NCI-H1417 treated with DMSO at 0.1 percent for 48 hours (cell line): ENCODE measurements at regions not wholly inside any gene's neighbourhood (a gene's known extent, or its start where the extent isn't known, plus 50 kb on each side); places are given as distances from the start of the nearest gene placed in this dataset.

Experiments
- DNase-seq: peaks from one replicate; lab custom pipeline; 2025; lab: John Stamatoyannopoulos, UW

DNA sequence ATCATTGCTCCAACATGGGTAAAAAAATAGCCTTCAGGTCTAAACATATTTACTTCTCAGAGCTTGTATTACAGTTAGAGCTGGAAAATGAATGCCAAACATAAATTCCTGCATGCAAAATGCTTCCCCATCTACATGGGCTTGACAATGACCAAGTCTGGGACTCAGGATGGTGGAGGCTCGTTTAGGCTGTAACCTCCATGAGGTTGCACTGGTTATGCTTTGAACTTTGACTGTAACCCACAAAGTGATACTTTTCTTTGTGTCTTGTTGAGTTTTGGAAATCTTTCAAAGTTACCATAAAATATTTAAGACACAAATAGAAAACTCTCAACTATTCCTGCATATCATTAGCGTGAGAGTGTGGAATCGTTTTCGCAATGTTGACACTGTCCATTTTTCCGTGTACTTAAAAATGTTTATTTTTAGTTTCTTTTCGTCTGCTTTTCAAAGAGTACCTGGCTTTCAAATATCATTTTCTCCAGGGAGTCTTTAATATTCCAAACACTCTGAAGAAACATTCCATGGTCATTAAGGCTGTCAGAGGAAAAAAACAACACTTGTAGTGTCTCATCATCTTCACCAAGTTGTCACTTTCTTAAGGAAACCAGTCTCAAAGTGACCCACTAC lies 487.8 kb downstream of the ENC1 start:
- no peak for DNase-seq

DNA sequence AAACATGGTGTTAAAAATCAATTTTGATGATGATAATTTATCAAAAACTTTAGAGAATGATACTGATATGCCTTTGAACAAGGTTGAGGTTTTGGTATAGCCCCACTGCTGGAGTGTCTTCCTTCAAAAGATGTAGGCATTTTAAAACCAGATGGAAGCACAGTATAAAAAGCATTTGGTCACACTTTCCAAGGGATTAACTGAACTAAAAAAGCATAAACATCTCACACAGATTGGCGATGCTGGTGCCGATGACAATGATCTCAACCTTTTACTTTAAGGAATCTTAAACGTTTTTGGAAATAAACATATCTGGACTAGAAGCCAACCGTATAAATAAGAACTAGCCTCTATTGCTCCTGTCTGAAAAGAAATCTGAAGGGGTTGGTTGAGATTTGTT lies 488.4 kb downstream of the ENC1 start:
- no peak for DNase-seq

DNA sequence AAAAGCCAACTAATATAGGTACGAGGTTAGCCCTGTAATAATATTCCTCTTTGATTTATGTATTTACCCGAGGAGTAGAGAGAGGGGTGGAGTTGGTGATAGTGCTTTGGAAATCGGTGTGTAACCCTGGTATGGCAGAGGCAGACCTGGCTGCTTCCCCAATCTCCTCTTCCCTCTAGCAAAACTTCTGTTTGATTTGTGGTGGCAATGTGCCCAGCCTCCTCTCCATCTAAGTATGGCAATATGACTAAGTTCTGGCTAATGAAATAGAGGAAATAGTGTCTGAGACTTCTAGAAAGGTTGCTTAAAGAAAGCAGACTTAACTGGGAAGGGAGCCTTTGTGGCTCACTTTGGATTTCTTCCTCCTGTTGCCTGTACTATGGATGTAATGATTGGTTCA lies 491.1 kb downstream of the ENC1 start:
- DNase-seq: no peak

DNA sequence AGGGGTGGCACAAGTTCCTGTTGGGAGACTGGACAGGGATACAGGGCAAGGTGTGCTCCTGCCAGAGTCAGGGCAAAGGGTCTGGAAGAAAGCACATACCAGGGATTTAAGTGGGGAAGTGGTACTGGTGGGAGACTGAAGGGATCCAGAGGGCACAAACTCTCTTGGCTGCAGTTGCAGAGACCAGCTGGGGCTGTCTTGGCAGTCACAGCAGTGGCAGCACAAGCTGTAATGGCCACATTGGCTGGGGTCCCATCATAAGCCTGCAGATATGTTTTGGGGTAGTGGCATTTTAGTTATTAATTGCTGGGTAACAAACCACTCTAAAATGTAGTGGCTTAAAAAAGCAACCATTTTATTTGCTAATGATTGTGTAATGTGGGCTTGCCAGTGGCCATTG lies 492.2 kb downstream of the ENC1 start:
- DNase-seq: no peak

DNA sequence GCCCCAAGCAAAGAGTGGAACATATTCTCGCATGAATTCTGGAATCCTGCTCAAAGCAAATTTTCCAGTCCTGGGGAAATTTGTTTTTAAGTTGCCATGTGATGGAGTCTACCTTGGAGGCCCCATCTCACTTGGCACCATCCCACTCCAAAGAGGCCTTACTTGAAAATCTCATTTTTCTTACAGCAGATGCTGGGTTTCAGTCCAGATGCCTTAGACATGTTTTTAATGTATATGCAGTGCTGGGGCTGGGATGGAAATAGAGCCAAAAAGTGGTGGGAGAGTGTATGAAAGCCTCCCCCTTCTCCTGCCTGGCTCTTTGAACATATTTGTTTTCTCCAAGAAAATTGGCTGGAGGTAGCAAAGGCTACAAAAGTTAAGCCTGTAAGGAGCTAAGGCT lies 493.7 kb downstream of the ENC1 start:
- DNase-seq: no peak

DNA sequence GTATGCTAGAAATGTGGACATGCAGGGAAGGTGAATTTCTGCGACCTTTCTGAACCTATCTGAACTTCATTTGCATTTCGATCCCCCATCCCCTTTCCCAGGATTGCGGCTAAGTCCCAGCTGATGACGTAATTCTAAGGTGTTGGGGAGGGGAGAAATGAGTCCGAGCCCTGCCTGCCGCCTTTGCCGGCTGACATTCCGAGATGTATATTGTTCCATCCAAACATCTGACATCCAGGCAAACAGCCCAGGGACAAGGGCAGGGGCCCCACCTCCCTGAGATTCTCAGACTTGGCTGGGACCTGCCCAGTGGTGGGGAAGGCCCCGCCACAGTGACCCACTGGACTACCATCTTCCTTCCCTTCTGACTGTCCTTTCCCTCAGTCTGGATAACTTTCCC lies 494.6 kb downstream of the ENC1 start:
- DNase-seq: no peak

DNA sequence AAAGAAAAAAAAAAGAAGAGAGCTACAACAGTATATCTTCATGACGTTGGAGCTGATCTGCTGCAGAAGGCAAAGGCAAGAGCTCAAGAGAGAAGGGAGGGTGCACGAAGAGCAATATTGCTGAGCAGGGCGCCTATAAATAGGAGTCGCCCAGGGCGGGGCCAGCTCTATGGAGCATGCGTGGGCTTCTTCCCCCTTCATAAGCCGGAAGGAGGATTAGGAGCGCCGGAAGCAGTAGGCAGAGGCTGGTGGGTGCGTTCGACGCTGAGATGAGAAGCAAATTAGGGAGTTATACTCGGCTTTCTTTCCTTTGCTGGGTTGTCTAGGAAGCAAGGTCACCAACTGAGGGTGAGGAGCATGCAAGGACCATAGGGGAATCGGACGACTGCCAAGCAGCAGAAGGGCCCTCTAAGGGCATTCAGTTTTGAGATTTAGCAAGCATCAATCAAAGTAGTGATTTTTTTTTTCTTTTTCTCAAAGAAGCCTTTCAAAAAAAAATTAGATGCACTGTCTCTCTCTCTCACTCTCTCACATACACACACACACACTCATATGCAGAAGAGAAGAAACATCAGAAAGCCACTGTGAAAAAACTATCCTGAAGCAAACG lies 496.7 kb downstream of the ENC1 start:
- no peak for DNase-seq

DNA sequence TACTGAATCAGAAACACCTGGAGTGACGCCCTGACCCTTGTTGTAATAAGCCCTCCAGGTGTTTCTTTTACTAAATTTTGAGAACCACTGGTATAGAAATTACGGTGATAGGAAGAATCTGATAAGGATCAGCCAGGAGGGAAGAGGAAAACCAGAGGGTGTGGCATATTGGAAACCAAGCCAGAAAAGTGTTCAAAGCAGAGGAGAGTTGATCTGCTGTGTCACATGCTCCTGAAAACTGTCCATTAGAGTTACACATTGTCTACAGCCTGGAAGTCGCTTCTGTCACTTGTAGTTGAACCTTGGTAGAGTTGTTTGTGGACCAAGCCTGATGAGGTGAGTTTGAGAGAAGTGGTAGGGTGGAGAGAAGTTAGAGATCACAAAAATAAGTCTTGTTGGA lies 497.4 kb downstream of the ENC1 start:
- no peak for DNase-seq

DNA sequence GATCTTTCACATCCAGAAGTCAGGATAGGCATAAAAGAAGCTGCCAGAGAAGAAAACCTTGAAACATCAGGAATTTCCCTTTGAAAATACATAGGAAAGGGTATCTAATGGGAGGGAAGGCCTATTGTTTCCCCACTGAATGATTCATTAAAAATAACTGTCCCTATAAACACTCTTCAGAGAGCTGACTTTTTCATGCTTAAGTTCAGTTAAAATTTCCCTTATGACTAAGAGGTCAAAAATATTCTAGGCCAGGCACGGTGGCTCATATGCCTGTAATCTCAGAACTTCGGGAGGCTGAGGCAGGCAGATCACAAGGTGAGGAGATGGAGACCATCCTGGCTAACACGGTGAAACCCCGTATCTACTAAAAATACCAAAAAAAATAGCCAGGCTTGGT lies 499.5 kb downstream of the ENC1 start:
- no peak for DNase-seq

DNA sequence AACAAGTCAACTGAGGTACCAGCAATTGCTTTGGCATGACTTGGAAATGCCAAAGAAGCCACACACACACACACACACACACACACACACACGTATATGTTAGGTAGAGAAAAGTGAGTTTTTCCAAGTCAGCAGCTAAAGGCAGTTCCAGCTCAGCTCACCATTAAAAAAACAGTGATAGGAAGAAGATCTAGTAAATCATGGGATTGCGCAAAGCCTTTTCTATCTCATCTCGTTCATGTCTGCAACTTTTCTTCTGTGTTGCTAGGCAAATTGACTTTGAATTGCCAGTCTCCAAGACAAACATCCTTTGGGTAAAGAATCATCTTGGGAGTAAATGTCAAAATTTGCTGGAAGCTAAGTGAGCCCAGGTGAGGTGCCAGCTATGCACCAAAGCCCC lies 500.1 kb downstream of the ENC1 start:
- no peak for DNase-seq

DNA sequence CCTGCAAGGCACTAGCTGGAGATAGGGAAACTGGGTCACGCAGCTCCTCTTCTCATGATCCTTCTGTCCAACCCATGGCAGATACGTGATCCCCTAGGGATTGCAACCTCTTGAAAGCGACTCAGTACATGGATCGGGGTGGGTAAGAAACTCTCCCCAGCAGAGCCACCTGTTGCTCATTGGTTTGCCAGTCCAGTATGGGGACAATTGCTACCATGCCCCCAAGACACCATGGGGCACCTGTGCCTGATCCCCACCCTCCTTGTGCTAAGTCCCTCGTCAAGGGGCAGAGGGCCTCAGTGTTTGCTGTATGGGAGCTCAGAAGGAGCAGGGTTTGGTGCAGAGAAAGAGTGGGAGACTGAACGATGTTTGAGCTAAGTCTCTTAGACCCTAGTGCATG lies 500.9 kb downstream of the ENC1 start:
- no peak for DNase-seq

DNA sequence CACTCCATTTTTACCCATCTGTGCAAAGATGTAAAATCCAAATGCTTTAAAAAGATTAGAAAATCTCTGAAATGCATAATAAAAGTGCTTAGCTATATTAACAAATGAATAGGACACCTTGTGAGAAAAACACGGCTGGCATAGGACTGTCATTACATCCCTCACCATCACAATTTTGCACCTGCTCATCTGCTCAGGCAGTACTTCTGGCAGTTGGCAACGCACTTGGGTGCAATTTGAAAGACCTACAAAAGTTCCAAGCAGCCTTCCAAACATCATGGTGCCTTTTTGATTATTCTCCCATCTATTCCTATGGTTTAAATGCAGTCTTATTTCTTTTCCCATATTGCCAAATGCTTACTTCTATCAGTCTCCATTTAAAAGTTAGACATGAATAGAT lies 501.8 kb downstream of the ENC1 start:
- DNase-seq: no peak

DNA sequence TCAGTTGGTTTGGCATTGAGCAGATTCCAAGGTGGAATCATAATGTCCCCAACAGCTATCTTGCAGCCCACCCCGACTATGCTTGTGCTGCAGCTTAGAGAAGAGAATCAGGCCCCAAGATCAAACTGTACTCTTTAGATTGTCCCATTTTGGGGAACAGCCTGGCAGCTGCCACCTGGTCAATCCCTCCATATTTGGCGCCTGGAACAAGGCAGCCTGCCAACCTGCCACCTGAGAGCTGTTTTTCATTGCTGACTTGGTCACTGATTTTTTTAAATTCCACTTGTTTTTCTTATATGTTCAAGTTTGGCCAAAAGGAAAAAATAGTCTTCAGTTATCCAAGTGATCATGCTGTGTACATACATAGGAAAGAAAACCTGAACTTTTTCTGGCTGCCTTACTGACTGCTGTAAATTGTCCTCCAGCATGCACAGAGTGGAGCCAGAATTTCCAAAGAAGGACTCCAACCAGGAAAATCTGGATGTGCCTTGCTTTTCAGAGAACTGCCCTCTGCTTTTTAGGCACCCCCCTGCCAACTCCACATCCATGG lies 504.2 kb downstream of the ENC1 start:
- no peak for DNase-seq

DNA sequence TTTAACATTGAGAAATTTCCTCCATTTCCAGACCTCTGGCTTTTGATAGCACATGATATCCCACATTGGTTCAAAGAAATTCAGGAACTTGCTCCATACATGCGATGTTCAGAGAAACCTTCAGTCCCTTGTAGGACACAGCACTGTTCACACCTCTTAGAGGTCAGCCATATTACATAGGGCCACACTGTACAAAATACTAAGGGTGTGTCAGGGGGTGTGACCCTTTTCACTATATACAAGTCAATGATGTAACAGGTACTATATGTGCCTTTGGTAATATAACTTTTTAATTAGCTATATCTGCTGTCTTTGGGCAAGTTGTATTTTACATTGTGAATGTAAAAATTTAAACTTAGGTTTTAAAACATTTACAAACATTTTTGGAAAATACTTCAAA lies 505.5 kb downstream of the ENC1 start:
- no peak for DNase-seq

DNA sequence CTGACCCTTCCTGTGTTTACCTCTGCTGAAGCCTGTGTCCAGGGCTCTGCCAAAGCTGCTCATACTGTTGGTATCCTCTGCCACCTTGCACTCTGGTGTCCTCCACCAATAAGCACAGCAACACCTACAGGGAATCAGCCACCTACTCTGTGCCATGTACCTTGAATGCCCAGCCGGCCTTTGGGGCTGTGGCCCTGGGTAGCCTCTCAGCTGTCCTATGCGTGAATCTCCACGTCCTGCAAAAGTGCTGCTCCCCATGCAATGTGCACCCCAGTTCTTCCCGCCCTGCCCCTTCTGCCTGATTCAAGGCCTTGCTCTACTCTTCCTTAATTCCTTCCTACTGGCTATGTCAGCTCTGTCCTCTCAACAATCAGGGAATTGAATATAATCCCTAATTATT lies 506.5 kb downstream of the ARHGEF28 start:
- no peak for DNase-seq

DNA sequence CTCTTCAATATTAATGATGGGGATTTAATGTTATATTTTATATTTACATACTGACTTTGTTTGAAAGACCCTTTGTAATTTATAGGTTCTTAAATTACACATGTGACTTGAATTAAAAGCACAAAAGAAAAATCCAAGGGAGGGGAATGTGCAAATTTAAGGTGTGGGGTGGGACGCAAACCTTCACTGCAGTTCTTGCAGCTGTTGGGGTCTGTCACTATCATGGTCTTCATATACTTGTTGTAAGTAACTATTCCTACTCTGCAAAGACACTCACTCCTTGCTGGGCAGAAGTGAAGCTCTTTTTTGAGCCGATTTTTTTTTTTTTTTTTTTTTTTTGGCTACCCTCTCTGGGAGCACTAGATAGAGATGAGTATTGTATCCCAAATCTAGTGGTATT lies 505.3 kb downstream of the ARHGEF28 start:
- no peak for DNase-seq

DNA sequence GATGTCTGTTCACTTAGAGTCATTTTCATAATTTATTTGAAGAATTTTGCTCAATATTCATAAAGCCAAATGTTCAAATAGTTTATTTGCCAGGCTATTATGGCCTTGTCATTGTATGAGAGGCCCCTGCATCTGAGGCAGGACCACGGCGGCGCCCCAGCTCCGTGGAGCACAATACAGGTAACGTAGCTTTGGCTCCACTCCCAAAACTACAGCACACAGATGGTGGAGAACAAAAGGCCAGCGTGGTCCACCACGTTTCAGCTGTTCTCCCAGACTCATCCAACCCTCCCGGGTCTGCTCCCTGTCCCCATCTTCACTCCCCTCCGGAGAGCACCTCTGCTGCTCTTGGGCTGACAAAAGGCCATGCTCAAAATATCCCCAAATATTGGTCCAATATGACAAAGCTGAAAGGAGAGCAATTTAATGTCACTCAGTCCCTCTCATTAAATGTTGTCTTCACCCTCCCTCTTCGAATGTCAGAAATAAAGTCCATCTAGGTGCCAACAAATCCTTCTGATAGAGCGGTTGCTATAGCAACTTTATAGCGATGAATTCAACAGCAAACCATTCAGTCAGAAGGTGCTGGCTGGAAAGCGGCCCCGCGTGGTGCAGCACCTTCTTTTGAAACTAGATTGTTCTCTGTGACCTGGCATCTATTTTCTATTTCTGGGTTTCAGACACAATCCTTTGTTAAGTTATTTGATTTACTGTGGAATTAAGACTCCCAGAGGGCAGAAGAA lies 504.3 kb downstream of the ARHGEF28 start:
- peak; percentile 20 for DNase-seq

DNA sequence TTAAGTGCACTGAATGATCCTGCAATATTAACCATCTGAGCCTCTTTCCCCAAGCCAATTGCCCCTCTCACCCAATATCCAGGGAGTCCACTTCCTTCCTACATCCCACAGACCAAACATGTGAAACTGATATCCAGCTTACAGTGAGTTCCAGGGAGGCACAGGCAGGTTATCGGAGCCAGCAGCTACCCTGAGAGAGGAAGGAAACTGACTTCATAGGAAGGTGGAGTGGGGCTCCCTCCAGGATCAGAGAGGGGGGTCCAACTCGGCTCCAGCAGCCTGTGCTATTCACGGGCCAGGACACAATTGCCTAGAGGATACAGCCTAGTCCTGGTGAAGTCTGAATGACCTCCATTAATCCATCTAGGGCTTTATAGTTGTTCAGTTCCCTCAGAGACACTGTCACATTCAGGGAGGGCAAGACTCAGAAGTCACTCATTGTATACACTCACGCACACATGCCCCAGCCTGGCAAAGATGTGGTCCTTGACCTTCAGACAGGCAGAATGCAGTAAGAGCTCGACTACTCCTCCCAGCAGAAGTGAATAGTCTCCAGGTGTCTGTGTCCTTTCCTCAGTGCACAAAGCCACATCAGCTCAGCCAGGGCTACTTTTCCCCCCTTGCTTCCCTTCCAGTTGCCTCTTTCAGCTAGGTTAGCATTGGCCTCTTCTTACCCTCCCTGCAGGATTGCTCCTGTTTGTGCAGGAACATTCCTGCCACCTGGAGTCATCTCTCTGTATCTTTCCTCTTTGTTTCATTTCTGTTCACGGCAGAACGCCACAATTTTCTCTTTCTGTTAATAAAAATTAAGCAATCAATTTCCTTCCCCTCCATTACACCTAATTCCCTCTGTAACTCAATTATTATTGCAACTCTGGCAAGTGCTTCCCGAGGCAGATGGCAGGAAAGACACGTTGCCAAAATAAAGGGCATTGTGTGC lies 501.7 kb downstream of the ARHGEF28 start:
- DNase-seq: peak; percentile 1

DNA sequence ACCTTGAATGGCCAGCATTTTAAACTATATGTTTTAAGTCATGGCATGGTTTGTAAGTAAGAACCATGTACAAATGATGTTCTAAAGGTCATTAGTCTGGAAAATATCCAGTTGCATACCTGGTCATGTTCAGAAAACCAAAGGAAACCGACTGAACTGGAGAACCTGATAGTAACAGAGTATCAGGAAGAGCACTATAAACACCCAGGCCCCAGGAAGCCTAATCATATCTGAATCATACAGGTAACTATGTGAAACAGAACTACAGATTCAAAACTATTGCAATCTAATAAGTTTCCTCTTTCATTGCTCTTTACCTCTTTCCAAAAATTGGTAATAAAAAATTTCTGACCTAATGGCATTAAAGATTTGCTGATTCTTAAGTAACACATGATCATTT lies 500.3 kb downstream of the ARHGEF28 start:
- no peak for DNase-seq

DNA sequence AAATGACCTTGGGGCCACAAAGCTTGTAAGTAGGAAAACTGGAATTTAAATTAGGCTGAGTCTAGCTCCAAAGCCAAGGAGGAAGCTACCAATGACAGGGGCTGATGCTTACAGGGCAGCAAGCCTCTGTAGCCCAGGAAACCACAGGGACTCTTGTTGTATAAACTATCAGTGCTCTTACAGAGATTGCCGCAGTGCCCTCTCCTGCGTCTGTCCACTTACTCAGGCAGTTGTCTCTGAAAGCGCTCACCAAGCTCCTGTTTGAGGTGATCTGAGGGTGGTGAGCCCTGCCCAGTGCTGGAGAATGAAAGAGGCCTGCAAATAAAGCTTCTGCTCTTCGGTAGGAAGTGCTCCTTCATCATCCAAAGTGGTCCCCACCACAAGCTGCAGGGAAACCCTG lies 498.8 kb downstream of the ARHGEF28 start:
- DNase-seq: no peak

DNA sequence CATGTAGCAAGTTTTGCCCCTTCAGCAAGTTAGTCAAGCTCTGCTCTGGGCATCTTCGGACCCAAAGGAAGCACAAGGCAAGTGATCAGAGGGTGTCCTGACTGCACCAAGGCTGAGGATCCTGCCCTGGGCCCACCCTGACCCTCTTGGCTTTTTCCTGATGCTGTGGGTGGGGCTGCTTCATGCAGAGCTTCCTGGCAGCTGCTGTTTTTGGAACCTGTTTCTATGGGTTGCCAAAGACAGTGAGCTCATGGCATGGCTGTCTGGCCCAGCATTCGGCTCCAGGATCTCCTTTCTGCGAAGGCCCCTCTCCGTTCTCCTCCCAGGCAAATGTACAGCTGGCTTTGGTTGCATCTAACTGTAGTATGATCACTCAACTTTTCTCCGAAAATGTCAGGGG lies 497.9 kb downstream of the ARHGEF28 start:
- DNase-seq: no peak

DNA sequence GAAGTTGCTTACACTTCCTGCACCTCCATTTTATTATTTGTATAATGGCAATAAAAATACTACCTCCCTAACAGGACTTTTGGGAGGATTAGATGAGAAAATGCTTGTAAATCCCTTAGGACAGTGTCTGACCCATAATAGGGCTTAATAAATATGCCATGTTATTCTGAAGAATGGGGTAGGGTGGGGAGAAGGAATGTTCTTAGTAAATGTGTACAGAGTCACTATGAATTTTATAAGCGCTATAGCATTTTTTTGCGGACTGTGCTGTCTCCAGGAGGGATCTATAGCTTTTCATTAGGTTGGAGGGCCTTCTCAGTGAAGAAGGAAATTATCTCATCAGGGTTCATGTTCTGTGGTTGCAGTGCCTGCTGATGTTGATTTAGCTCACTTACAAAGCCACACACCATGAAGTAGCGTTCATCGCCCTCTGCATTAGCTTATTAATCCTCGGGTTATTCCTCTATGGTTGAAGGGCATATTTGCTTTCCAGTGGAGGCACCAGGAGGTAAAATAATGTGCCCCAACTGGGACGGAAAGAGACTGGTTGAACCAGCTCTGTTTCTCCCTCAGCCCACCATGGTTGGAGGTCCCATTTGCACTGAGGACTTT lies 497.1 kb downstream of the ARHGEF28 start:
- peak; percentile 34 for DNase-seq
